Stimulated activated naive CD8-positive, alpha-beta T cell treated with anti-CD3 and anti-CD28 coated beads, Interleukin-15, Interleukin-2, amounts not matched to agents 100 U/mL and 50 U/mL, for 24 hours (primary cell): ENCODE measurements at regions not wholly inside any gene's neighbourhood (a gene's known extent, or its start where the extent isn't known, plus 50 kb on each side); places are given as distances from the start of the nearest gene placed in this dataset.
"Not testable (repeated sequence)": the region's sequence is repeated elsewhere in the genome, so short reads cannot be mapped to it uniquely, and the experiment has no call there.

Experiments
- ATAC-seq: fragments of 150-1000 bp; cut with Tn5 transposase; one replicate; pipeline ENCODE4 v1.10.0; 2021
- DNase-seq: peaks from one replicate; pipeline ENCODE4 v3.0.0; 2021

GRCh38 chr11:71182791-71183677 is 69.3 kb downstream of the SHANK2 start:
- ATAC-seq = no peak
- DNase-seq = no peak

- ATAC-seq = no peak
- no peak for DNase-seq
These were observed 70.8 kb downstream of the SHANK2 start for GRCh38 chr11:71181566-71181965.

DNA sequence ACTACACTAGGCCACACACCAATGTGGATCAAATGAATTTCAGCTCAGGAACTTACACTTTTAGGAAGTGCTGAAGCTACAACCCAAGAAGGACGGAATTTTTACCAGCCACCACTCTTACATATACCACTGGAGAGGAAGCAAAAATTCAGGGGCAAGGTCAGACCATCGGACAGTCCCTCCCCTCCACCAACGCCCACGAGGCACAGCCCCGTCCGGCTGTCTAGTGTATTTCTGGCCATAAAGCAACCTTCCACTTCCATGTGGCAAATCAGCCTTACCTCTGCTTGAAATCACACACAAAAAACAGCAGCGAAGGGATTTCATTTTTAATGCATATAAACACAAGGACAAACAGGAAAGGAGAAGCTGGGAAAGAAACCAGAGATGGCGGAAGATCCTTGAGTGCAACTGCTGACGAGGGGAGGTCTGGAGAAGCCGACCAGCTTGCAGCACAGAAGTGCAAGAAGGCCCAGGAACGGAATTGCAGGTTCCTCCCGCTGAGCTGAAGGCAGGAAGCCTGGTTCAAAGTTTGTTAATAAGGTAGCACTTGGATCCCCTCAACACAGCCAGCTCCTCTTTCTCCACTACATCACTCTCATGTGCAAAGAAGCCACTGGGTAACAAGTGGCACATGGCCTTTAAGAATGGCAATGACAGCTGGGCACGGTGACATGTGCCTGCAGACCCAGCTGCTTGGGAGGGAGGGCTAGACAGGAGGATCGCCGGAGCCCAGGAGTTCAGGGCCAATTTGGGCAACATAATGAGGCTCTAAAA is 71.5 kb downstream of the SHANK2 start:
- ATAC-seq (no peak), DNase-seq (no peak)

GRCh38 chr11:71179877-71180605 is 72.3 kb downstream of the SHANK2 start:
- DNase-seq (no peak), ATAC-seq (no peak)

DNA sequence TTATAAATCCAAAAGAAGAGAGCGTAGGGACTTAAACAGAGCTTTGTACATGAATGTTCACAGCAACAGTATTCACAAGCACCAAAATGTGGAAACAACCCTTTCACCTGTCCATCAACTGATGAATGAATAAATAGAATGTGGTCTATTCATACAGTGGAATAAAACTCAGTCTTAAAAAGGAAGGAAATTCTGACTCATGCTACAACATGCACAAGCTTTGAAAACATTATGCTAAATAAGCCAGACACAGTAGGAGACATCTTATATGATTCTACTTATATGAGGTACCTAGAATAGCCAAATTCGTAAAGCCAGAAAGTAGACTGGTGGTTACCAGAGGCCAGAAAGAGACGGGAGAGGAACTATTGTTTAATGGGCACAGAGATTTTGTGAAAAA is 74.3 kb downstream of the SHANK2 start:
- DNase-seq = no peak
- ATAC-seq = no peak

DNA sequence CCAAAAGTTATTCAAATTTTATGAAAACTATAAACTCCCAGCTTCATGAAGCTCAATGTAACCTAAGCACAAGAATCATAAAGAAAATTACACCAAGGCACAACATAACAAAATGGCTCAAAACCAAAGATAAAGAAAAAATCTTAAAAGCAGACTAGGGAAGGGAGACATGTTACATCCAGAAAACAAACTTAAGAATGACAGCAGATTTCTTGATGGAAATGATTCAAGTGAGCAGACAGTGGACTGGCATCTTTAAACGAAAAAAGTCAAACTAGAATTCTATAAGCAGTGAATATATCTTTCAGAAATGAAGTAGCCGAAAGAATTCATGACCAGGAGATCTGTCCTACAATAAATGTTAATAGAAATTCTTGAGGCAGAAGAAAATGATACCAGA is 75.6 kb downstream of the SHANK2 start:
- DNase-seq (no peak), ATAC-seq (no peak)

DNA sequence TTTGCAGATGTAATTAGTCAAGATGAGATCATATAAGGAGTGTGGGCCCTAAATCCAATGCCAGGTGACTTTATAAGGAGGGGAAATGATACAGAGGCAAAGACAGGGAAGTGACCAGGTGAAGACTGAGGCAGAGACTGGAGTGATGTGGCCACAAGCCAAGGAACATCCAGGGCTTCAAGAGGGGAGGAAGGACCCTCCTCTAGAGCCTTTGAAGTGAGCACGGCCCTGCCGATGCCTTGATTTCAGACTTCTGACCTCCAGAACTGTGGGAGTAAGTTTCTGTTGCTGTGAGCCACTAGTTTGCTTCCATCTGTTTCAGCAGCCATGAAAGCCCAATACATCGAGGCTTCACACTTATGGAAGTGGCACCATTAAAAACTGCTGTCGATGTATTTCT is 78.7 kb downstream of the SHANK2 start:
- no peak for DNase-seq
- ATAC-seq = no peak

- DNase-seq = no peak
- ATAC-seq = no peak
These were observed 79.7 kb downstream of the SHANK2 start for GRCh38 chr11:71172680-71173079.

DNA sequence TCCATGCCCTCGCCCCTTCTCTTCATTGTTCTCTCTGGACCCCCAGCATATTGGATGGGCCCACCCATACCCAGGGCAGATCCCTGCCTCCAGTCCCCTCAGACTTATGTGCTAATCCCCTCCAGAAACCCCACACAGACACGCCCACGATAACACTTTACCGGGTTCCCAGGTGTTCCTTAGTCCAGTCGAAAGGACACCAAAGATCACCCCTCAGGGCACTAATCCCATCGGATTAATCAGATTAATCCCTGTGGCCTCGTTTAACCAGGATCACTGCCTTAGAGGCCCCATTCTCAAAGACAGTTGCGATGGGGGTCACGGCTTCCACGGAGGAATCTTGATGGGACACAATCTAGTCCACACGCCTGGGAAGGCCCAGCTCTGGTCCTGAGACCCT is 80.8 kb downstream of the SHANK2 start:
- ATAC-seq (no peak), DNase-seq (no peak)

DNA sequence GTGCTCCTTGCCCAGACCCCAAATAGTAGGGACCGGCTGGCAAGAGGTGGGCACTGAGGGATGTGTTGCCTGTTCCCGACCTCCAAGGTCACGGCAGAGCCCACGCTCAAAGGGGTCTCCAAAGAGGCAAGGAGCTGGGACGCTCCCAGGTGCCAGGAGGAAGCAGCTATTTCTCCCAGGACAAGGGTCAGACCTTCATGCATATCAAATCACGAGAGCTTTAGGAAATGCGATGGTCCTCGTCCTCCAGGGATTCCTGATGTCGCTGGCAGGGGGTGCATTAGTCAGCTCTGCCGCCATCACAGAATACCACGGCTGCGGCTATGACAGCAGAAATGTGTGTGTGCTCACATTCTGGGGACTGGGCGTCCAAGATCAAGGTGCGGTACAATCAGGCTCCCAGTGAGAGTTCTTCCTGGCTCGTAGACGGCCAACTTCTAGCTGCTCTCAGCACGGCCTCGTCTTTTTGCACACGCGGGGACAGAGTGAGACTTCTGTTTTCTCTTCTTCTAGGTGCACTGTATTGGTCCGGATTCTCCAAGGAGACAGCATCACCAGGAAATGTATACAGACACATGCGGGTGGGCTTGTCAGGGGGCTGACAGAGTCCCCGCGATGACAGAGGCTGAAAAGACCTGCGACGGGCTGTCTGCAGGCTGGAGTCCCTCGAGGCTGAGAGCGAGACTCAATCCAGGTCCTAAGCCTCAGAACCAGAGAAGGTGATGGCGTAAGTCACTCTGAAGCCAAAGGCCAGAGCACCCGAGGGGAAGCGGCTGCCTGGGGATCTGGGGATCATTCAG is 81.6 kb downstream of the SHANK2 start:
- ATAC-seq = no peak
- no peak for DNase-seq

DNA sequence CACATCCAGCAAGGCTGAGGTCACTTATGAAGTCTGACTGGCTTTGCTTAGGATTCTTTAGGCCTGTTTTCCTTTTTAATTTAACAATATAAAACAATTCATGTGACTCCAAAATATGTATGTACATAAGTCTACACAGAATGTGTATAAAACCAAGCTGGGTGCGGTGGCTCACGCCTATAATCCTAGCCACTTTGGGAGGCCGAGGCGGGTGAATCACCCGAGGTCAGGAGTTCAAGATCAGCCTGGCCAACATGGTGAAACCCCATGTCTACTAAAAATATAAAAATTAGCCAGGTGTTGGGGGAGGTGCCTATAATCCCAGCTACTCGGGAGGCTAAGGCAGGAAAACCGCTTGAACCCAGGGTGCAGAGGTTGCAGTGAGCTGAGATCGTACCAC is 83.1 kb downstream of the SHANK2 start:
- ATAC-seq (no peak), DNase-seq (no peak)

GRCh38 chr11:71167814-71168213 is 84.6 kb downstream of the SHANK2 start:
- ATAC-seq, DNase-seq: not testable (repeated sequence)

DNA sequence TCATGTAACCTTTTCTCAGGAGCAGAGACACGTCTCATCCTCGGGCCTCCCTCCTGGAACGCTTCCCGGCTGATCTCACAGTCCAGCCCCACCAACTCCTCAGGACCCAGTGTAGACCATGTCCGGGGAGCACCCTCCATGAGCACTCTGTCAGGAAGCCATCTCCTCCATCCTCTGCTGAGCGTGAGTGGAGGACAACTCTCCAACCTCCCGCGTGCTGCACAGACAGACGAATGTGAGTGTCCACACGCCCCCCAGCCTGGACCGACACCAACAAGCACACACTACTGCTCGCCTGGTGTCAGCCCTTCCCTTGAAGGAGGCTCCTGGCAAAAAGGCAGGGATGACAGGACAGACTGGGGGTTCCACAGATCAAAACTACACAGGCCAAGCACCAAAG is 86.6 kb downstream of the SHANK2 start:
- DNase-seq (no peak), ATAC-seq (no peak)

GRCh38 chr11:71164621-71165020 is 87.8 kb downstream of the SHANK2 start:
- no peak for DNase-seq

DNA sequence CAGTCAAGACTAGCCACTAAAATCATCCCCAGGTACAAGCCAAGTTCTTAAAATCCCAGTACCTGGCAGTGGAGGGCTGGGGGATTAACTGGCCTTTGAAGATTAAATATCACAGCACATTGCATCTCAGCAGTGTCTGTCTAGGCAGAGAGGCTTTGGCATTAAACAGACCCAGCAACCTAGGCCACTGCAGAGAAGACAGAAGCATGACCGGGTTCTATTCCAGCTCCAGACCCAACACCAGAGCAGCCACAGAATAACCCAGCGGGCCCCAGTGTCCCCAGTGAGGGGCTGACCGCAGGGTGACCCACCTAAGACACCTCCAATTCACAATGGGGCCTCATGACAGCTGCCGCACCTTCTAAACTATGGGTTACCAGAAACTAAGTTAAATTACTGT is 88.2 kb downstream of the SHANK2 start:
- no peak for ATAC-seq
- DNase-seq = no peak

More at GRCh38 chr11:71164621-71165020, 87.8 kb downstream of the SHANK2 start:
- no peak for ATAC-seq

DNA sequence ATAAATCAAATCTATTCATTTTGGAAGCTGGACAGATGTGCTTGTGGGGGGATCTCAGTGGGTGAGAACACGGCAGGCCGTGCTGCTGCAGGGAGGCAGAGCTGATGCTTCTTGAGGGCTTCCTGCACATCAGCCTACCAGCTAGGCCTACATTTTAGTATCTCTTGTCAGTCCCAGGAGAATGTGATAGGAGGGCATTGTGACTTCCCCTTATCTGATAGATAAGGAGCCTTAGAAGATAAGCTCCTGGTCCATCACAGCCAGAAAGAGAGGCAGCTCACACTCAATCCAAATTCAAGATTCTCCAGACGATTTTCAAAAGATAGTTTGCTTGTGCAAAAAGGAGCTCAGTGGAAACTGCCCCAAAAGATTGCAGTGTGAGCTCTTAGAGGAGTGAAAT is 89.0 kb downstream of the SHANK2 start:
- DNase-seq (no peak), ATAC-seq (no peak)

DNA sequence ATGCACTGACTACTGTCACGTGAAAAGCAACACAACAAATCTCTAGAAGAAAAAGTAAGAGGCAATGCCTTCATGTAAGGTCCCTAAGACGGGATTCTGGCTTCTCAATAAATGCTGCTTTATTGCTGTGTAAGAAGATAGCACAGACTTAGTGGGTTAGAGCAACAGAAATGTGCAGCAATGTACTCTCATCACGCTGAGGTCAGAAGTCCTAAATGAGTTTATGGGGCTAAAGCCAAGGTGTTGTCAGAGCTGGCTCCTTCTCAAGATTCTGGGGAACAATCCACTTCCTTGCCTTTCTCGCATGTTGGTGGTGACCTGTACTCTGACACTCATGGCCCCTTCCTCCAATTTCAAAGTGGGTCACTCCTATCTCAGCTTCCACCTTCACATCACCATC is 93.4 kb downstream of the SHANK2 start:
- ATAC-seq (no peak), DNase-seq (no peak)

- not testable (repeated sequence) for ATAC-seq
These were observed 94.7 kb downstream of the SHANK2 start for GRCh38 chr11:71157676-71158075.

DNA sequence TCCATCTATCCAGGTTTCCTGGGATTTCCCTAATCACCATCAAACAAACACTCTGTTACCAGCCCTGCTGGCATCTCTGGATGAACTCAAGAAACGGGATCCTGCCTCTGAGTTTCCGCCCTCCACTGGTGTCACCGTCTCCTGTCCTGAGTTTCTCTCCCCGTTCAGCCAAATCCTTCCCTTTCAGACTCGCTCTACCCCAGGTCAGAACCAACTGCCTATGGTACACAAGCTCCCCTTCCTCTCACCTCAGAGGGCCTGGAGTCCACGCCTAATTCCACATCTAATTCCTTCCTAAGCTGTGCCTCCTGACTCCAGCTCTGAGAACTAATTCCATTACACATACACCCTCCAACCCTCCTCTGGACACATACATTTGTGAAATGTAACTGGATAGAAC is 96.1 kb downstream of the SHANK2 start:
- DNase-seq (no peak), ATAC-seq (no peak)

More at GRCh38 chr11:71157676-71158075, 94.7 kb downstream of the SHANK2 start:
- DNase-seq = not testable (repeated sequence)

DNA sequence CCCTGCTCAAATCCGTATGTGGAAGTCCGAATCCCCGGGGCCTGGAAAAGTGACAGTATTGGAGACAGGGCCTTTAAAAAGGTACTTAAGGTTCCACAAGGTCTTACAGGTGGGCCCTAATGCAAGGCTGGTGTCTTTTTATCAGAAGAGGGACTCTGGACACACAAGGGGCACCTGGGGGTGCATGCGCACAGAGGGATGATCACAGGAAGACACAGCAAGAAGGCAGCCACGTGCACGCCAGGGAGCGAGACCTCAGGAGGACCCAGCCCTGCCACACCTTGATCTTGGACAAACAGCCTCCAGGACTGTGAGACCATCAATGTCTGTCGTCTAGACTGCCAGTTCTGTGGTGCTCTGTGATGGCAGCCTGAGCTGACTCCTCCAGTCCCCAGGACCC is 96.5 kb downstream of the SHANK2 start:
- DNase-seq = no peak
- no peak for ATAC-seq

DNA sequence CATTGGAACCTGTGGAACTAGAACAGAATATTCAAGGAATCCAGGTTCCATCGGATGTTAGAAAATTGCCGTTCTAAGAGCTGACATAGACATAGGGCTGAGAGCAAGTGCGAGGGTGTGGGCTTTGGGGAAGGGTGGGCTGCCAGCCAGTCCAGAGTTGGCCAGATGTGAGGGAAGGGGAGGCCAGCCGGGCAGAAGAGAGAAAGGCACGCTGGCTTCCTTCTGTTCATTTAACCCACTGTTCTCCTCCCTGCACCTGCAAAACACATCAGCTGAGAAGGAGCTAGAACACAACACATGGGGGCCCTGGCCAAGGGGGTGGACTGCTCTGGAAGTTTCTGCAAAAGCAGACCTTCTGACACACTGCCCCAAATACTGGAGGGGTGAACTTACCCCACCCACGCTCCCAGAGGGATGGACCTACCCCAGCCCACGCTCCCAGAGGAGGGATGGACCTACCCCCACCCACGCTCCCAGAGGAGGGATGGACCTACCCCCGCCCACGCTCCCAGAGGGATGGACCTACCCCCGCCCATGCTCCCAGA is 98.0 kb downstream of the SHANK2 start:
- no peak for ATAC-seq

DNA sequence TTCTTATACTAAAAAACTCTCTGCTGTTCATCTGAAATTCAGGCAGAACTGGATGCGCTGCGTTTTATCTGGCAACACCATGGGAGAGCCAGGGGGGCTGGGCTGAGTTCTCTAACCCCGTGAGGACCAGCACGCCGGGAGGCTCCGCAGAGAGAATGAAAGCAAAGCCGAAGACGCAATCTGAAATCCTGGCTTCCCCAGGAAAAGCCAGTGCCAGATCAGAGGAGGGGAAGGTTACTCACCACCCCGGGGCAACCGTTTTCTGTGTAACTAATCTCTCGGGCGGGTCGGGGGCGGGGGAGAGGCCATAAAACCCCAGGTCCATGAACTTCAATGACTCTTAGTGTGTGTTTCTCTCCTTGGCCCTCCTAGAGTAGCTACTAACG is 99.4 kb downstream of the SHANK2 start:
- ATAC-seq = no peak
- no peak for DNase-seq

More for the DNA sequence above, 98.0 kb downstream of the SHANK2 start:
- no peak for DNase-seq
